Tibial nerve (tissue), 4 donors: ENCODE measurements at regions not wholly inside any gene's neighbourhood (a gene's known extent, or its start where the extent isn't known, plus 50 kb on each side); places are given as distances from the start of the nearest gene placed in this dataset.
"Not testable (repeated sequence)": the region's sequence is repeated elsewhere in the genome, so short reads cannot be mapped to it uniquely, and the experiment has no call there.

ENCODE experiments used
- DNase-seq, 2 donors: peaks; one replicate each; pipeline ENCODE4 v3.0.0-alpha.2; 2019; ENCODE audit warnings: low spot score in 2 of 2
- H3K27ac ChIP-seq, 4 donors: fragments of 200-600 bp; sonication (generic) in 3 of 4; one replicate each; pipeline ENCODE4 v1.5.1; 2017 to 2019; ENCODE audit warnings: mild to moderate bottlenecking in 1 of 4
- H3K27me3 ChIP-seq, 2 donors: fragments of 200-600 bp; sonication (generic) in 1 of 2; one replicate each; pipeline versions ENCODE4 v1.5.1 to v1.6.0; 2017 to 2019
- H3K36me3 ChIP-seq, 3 donors: fragments of 200-600 bp; sonication (generic); one replicate each; pipeline ENCODE4 v1.5.1; 2018 to 2019
- H3K4me1 ChIP-seq, 4 donors: fragments of 200-600 bp; sonication (generic) in 3 of 4; one replicate each; pipeline ENCODE4 v1.5.1; 2017 to 2019
- H3K4me3 ChIP-seq, 4 donors: fragments of 200-600 bp; sonication (generic) in 3 of 4; one replicate each; pipeline ENCODE4 v1.5.1; 2017 to 2019; ENCODE audit warnings: mild to moderate bottlenecking in 1 of 4, moderate library complexity in 1 of 4
- H3K9me3 ChIP-seq, 4 donors: fragments of 200-600 bp; sonication (generic) in 3 of 4; one replicate each; pipeline ENCODE4 v1.5.1; 2017 to 2019
- CTCF ChIP-seq, 5 experiments: fragments of 200-600 bp in 3 of 5; fragments of 450-650 bp in 2 of 5; sonication (generic) in 3 of 5; IDR thresholded peaks; one replicate each; pipeline ENCODE4 v1.5.1; 2016 to 2019; ENCODE audit warnings: antibody characterized with exemption in 5 of 5, mild to moderate bottlenecking in 3 of 5, moderate library complexity in 2 of 5
- EP300 ChIP-seq, 2 donors: sonication (generic); formaldehyde crosslinking; IDR thresholded peaks; one replicate each; pipeline ENCODE4 v1.6.1; 2017; ENCODE audit warnings: antibody characterized with exemption in 2 of 2, mild to moderate bottlenecking in 1 of 2
- POLR2A ChIP-seq, 2 donors: fragments of 450-650 bp; IDR thresholded peaks; one replicate each; pipeline ENCODE4 v1.6.1; 2017; ENCODE audit warnings: antibody characterized with exemption in 2 of 2, mild to moderate bottlenecking in 2 of 2, moderate library complexity in 2 of 2
- WGBS, 2 donors: methylation state at CpG; one replicate each; pipeline ENCODE4 v1.1.5; 2018; 5-methylcytosine and 5-hydroxymethylcytosine counted together

- DNase-seq, result no peak
- no peaks in the 10 kb centered on the region for H3K4me1 ChIP-seq
- no peak overlapping the region for H3K4me3 ChIP-seq
These were observed 294.0 kb upstream of the ETAA1 start for GRCh38 chr2:67103157-67103556.

GRCh38 chr2:67108231-67108630 lies 288.9 kb upstream of the ETAA1 start:
- Histone ChIP-seq H3K27ac (no peak overlapping the region), H3K4me3 (no peak overlapping the region)
- 25 to 37% methylated on average over 2 of the region's 2 CpGs for WGBS, 2 donors

More at GRCh38 chr2:67103157-67103556, 294.0 kb upstream of the ETAA1 start:
- TF ChIP-seq EP300 (IDR thresholded peaks at IDR 0.05) (no peak), CTCF (IDR thresholded peaks at IDR 0.05) (no peak), POLR2A (IDR thresholded peaks at IDR 0.05) (no peak)
- H3K9me3 ChIP-seq, result peaks cover 0 to 30% (median 3%) of the 10 kb centered on the region in 4 donors
- no peaks in the 10 kb centered on the region for H3K36me3 ChIP-seq
- no peak overlapping the region for H3K27ac ChIP-seq
- H3K27me3 ChIP-seq, result no peaks in the 10 kb centered on the region

GRCh38 chr2:67124531-67124930 lies 272.6 kb upstream of the ETAA1 start:
- H3K27me3 ChIP-seq, result no peaks in the 10 kb centered on the region
- DNase-seq, result no peak
- 94 to 100% methylated on average over 1 of the region's 1 CpG for WGBS, 2 donors
- TF ChIP-seq EP300 (IDR thresholded peaks at IDR 0.05) (no peak), POLR2A (IDR thresholded peaks at IDR 0.05) (no peak), CTCF (IDR thresholded peaks at IDR 0.05) (no peak)
- H3K4me1 ChIP-seq, result no peaks in the 10 kb centered on the region
- H3K36me3 ChIP-seq, result no peaks in the 10 kb centered on the region
- H3K4me3 ChIP-seq, result no peak overlapping the region
- no peaks in the 10 kb centered on the region for H3K9me3 ChIP-seq
- no peak overlapping the region for H3K27ac ChIP-seq

More at GRCh38 chr2:67108231-67108630, 288.9 kb upstream of the ETAA1 start:
- DNase-seq, result no peak
- no peaks in the 10 kb centered on the region for H3K4me1 ChIP-seq
- H3K36me3 ChIP-seq, result no peaks in the 10 kb centered on the region
- TF ChIP-seq POLR2A (IDR thresholded peaks at IDR 0.05), result no peak
- H3K27me3 ChIP-seq, result no peaks in the 10 kb centered on the region
- H3K9me3 ChIP-seq, result peaks cover 0 to 21% (median 0%) of the 10 kb centered on the region in 4 donors

- Histone ChIP-seq H3K36me3 (no peaks in the 10 kb centered on the region), H3K27ac (no peak overlapping the region), H3K4me1 (peaks cover 0 to 7% (median 0%) of the 10 kb centered on the region in 4 donors), H3K4me3 (no peak overlapping the region), H3K27me3 (no peaks in the 10 kb centered on the region), H3K9me3 (peaks cover 0 to 5% (median 0%) of the 10 kb centered on the region in 4 donors)
- 17 to 19% methylated on average over 3 of the region's 3 CpGs for WGBS, 2 donors
- TF ChIP-seq POLR2A (IDR thresholded peaks at IDR 0.05) (no peak), CTCF (IDR thresholded peaks at IDR 0.05) (no peak), EP300 (IDR thresholded peaks at IDR 0.05) (no peak)
- no peak for DNase-seq
These were observed 266.4 kb upstream of the ETAA1 start for GRCh38 chr2:67130531-67131256.

GRCh38 chr2:67131257-67131609 lies 265.9 kb upstream of the ETAA1 start:
- no peak for TF ChIP-seq CTCF (IDR thresholded peaks at IDR 0.05)
- no peak for DNase-seq
- no peaks in the 10 kb centered on the region for H3K36me3 ChIP-seq
- WGBS, 2 donors, result 48 to 55% methylated on average over 3 of the region's 3 CpGs
- peaks cover 0 to 5% (median 0%) of the 10 kb centered on the region in 4 donors for H3K9me3 ChIP-seq
- H3K4me1 ChIP-seq, result peaks cover 0 to 7% (median 0%) of the 10 kb centered on the region in 4 donors
- no peak overlapping the region for H3K27ac ChIP-seq
- no peaks in the 10 kb centered on the region for H3K27me3 ChIP-seq
- no peak overlapping the region for H3K4me3 ChIP-seq

GRCh38 chr2:67132441-67132940 lies 264.6 kb upstream of the ETAA1 start:
- H3K36me3 ChIP-seq, H3K27me3 ChIP-seq, H3K9me3 ChIP-seq, H3K4me3 ChIP-seq, DNase-seq, H3K4me1 ChIP-seq, H3K27ac ChIP-seq: not testable (repeated sequence)
- 73 to 78% methylated on average over 2 of the region's 2 CpGs for WGBS, 2 donors
